Hepatocyte (in vitro differentiated cells): ENCODE measurements at regions not wholly inside any gene's neighbourhood (a gene's known extent, or its start where the extent isn't known, plus 50 kb on each side); places are given as distances from the start of the nearest gene placed in this dataset.
"Not testable (repeated sequence)": the region's sequence is repeated elsewhere in the genome, so short reads cannot be mapped to it uniquely, and the experiment has no call there.

Source experiments
- CTCF ChIP-seq: fragments of 200-600 bp; sonication (generic); IDR thresholded peaks from 2 replicates; pipeline ENCODE4 v1.5.1; 2016; ENCODE audit warnings: antibody characterized with exemption, mild to moderate bottlenecking; ENCODE audit not compliant: poor library complexity
- EZH2phosphoT487 ChIP-seq: fragments of 200-600 bp; sonication (generic); IDR thresholded peaks from one replicate; pipeline ENCODE4 v1.6.1; 2018; ENCODE audit warnings: antibody characterized with exemption, mild to moderate bottlenecking, low read depth, moderate library complexity; ENCODE audit not compliant: unreplicated experiment, severe bottlenecking

- not testable (repeated sequence) for TF ChIP-seq CTCF, EZH2phosphoT487
Measured at GRCh38 chr10:42233461-42234206, 404.7 kb downstream of the ZNF33B start.
